SH-SY5Y (cell line): ENCODE measurements at regions not wholly inside any gene's neighbourhood (a gene's known extent, or its start where the extent isn't known, plus 50 kb on each side); places are given as distances from the start of the nearest gene placed in this dataset.

Experiments
- GATA2 ChIP-seq: IDR thresholded peaks from 2 replicates; pipeline ENCODE4 v1.6.1; 2011; ENCODE audit warnings: mild to moderate bottlenecking, low read depth, low read length
- GATA3 ChIP-seq: IDR thresholded peaks from 2 replicates; pipeline ENCODE4 v1.6.1; 2011; ENCODE audit warnings: low read depth, mild to moderate bottlenecking, low read length, moderate library complexity

GRCh38 chr12:58593557-58594304, 326.6 kb downstream of the LRIG3 start:
- TF ChIP-seq GATA2 (no peak), GATA3 (no peak)
